GM12875 (cell line): ENCODE measurements at regions not wholly inside any gene's neighbourhood (a gene's known extent, or its start where the extent isn't known, plus 50 kb on each side); places are given as distances from the start of the nearest gene placed in this dataset.

Experiments used
- H3K4me3 ChIP-seq: one replicate; pipeline ENCODE4 v1.5.1; 2011; ENCODE audit warnings: low read depth, low read length, control low read depth
- TF ChIP-seq, protein P1 (sequence below): IDR thresholded peaks from 2 replicates; pipeline ENCODE4 v1.5.1; 2011; ENCODE audit warnings: low read depth, mild to moderate bottlenecking, control low read depth, inconsistent platforms, low read length, moderate library complexity, borderline replicate concordance; ENCODE audit not compliant: insufficient read depth

DNA sequence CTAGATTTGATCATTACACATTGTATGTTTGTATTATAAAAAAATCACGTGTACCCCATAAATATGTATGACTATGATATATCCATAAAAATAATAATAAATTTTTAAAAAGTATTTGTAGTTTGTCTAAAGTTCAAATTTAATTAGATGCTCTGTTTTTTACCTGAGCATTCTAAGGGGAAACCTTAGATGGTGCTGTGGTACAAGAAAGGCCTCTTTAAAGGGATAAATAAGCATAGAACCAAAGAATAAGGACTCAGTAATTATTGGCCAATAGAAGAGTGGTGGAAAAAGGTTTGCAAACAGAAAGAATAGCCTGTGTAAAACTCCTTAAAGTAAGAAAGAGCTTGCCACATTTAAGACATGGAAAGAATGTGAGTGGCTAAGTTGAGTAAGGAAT is 580.1 kb upstream of the SEL1L start:
- TF ChIP-seq, protein P1, sequence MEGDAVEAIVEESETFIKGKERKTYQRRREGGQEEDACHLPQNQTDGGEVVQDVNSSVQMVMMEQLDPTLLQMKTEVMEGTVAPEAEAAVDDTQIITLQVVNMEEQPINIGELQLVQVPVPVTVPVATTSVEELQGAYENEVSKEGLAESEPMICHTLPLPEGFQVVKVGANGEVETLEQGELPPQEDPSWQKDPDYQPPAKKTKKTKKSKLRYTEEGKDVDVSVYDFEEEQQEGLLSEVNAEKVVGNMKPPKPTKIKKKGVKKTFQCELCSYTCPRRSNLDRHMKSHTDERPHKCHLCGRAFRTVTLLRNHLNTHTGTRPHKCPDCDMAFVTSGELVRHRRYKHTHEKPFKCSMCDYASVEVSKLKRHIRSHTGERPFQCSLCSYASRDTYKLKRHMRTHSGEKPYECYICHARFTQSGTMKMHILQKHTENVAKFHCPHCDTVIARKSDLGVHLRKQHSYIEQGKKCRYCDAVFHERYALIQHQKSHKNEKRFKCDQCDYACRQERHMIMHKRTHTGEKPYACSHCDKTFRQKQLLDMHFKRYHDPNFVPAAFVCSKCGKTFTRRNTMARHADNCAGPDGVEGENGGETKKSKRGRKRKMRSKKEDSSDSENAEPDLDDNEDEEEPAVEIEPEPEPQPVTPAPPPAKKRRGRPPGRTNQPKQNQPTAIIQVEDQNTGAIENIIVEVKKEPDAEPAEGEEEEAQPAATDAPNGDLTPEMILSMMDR, result no peak
- no peak overlapping the region for H3K4me3 ChIP-seq

DNA sequence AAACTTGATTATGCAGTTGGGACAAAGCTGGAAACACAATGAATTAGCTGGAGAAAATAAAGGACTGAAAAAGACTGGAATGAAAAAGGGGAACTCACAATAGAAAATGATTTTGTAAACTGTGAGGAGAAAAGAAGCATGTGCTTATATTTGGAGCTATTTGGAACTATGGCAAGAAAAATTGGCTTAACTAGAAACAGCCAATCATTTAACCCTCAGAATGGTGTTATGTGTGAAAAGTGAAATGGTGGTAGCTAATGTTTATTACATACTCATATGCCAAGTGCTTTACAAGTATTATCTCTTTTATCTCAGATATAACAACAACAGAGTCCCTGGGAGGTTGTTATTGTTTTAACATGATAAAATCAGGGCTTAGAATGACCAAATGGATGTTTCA is 583.1 kb upstream of the SEL1L start:
- no peak overlapping the region for H3K4me3 ChIP-seq
- TF ChIP-seq, protein P1, result no peak

DNA sequence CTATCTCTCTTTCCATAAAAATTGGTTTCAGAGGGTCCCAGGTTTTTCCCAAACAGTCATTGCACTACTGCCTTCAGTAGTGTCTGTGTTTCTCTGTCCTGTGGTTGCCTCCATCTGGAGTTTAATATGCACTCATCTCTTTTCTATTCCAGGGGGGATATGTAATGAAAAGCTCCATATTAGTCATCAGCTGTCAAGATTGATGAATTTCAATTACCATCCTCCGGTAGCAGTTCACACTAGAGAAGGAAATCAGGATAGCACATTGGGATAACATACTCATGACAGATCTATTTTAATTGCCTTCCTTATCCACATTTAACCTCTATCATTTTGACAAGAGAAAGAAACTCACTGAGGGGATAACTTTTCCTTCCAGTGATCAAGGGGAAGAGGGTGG is 589.0 kb upstream of the SEL1L start:
- TF ChIP-seq, protein P1, result no peak
- no peak overlapping the region for H3K4me3 ChIP-seq

DNA sequence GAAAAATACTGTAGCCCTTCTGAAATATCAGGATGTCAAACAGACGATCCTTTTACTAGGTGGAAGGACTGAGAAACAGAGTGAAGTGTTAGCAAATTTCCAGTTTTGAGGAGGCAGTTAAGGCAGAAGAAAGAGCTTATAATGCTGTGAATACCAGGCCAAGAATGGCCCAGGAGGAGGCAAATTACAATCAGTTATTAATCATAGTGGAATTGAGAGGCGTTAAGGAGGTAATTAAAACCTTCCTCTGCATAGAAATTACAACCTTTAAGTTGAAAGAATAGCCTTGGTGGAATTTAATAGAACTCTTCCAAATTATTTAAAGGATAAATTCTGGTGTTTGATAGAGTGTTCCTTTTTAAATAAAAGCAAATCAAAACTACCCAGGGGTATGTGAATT is 590.9 kb upstream of the SEL1L start:
- TF ChIP-seq, protein P1, result no peak

DNA sequence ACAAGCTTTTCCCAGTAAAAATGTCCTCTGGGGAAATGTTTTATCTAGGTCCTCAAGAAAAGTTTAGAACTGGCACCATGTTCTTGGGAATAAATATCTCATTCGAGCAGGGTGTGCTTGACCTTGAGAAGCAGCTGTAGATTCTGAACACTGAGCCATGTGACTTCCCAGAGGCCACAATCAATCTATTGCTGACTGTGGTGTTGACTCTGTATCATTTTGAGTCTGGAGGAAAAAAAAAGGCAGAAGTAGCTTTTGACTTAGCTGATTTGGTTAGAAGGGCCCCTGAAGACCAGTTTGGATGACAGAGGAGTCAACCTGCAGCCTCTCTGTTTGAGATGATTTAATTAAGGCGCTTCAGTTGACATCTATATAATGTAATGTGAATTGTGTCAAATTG is 592.4 kb upstream of the SEL1L start:
- TF ChIP-seq, protein P1, result no peak
- no peak overlapping the region for H3K4me3 ChIP-seq

More for the DNA sequence above, 590.9 kb upstream of the SEL1L start:
- H3K4me3 ChIP-seq, result no peak overlapping the region

DNA sequence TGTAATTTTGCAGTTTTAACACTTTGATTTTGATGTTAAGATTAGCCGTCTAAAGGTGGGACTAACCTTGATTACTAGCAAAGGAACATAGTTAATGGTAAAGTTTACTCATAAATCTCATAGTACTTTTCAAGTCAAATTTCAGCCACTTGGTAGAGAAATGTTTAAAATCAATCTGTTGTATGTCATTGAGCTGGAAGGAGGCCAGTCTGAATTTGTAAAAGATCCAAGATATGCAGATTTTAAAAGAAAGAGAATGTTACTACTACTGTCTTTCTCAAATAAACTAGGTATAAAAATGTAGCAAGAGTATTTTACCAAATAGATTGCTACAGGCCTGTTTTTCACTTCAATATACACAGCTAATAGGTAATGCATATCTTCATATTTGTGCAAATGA is 600.8 kb upstream of the SEL1L start:
- TF ChIP-seq, protein P1, result no peak
- H3K4me3 ChIP-seq, result no peak overlapping the region

DNA sequence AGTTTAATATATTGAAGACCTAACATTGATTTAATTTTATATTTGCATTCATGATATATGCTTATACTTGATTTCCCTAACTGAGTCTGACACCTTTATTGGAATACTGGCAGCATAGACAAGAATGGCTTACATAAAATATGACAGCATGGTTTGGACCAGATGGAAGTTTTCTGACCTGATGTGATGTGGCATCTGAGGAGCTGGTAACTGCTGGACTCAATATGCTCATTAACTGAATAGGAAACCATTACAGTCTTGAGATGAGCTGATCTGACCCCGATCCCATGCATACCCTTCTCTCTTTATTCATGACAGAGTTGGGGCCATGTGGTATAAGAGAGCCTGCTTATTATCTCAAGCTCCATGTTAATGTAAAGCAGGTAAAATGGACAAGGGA is 604.8 kb upstream of the SEL1L start:
- H3K4me3 ChIP-seq, result no peak overlapping the region
- TF ChIP-seq, protein P1, result no peak
